ENCODE measurements at regions not wholly inside any gene's neighbourhood (a gene's known extent, or its start where the extent isn't known, plus 50 kb on each side); places are given as distances from the start of the nearest gene placed in this dataset.

GRCh38 chr9:90722071-90722470 lies 79.4 kb upstream of the DIRAS2 start:
- TF ChIP-seq, protein P1, sequence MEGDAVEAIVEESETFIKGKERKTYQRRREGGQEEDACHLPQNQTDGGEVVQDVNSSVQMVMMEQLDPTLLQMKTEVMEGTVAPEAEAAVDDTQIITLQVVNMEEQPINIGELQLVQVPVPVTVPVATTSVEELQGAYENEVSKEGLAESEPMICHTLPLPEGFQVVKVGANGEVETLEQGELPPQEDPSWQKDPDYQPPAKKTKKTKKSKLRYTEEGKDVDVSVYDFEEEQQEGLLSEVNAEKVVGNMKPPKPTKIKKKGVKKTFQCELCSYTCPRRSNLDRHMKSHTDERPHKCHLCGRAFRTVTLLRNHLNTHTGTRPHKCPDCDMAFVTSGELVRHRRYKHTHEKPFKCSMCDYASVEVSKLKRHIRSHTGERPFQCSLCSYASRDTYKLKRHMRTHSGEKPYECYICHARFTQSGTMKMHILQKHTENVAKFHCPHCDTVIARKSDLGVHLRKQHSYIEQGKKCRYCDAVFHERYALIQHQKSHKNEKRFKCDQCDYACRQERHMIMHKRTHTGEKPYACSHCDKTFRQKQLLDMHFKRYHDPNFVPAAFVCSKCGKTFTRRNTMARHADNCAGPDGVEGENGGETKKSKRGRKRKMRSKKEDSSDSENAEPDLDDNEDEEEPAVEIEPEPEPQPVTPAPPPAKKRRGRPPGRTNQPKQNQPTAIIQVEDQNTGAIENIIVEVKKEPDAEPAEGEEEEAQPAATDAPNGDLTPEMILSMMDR (conservative IDR thresholded peaks at IDR 0.05) = no peak
- TF ChIP-seq EZH2 (IDR thresholded peaks at IDR 0.05; ENCODE audit: low read depth) = no peak
